K562 (cell line): ENCODE measurements at regions not wholly inside any gene's neighbourhood (a gene's known extent, or its start where the extent isn't known, plus 50 kb on each side); places are given as distances from the start of the nearest gene placed in this dataset.

Experiments used
- ATAC-seq: fragments of 200-7000 bp; cut with Tn5 transposase; 3 replicates; pipeline ENCODE4 v1.9.1; 2020; ENCODE audit warnings: moderate library complexity
- BruUV-seq: library from RNA; stranded (reverse); fragments of 400-500 nt; replicated peaks from 2 replicates; lab custom pipeline; 2021; lab: Mats Ljungman, UMichigan
- CTCF ChIA-PET: fragments of 300-600 bp; formaldehyde crosslinking; extraction: SDS; loops from one replicate; lab custom pipeline; 2021; ENCODE audit warnings: low intra/inter-chr PET ratio; lab: Yijun Ruan, JAX
- POLR2A ChIA-PET: fragments of 300-600, 350-650 bp; sonication (Branson Sonifier 250); formaldehyde crosslinking; extraction: SDS; loops from one replicate; lab custom pipeline; 2021; ENCODE audit warnings: antibody characterized with exemption, inconsistent platforms; lab: Yijun Ruan, JAX
- DNase-seq, 4 experiments: peaks; one replicate each; pipeline versions ENCODE4 v3.0.0 to v3.0.0-alpha.2; 2011 to 2018; ENCODE audit warnings: low spot score in 3 of 4, mixed read lengths in 3 of 4; ENCODE audit errors: extremely low read depth in 1 of 4
- FAIRE-seq: peaks from 2 replicates; lab custom pipeline; 2011; peaks lifted over from hg19 to GRCh38; lab: Jason Lieb, UNC
- H2AFZ ChIP-seq: 2 replicates; pipeline ENCODE4 v1.6.0; 2011; ENCODE audit warnings: low read depth, low read length, control low read depth, inconsistent platforms
- H3K27ac ChIP-seq: fragments of 200-600 bp; 3 replicates; pipeline ENCODE4 v1.8.0; 2011; ENCODE audit warnings: low read depth, mild to moderate bottlenecking, control low read depth, inconsistent platforms, low read length, moderate library complexity, mixed read lengths; ENCODE audit errors: extremely low read depth
- H3K27me3 ChIP-seq, 2 experiments: fragments of 300-600 bp in 1 of 2; 2 replicates in 1 of 2; 3 replicates in 1 of 2; pipeline versions ENCODE4 v1.6.0 to v1.8.0; 2011; ENCODE audit warnings: inconsistent platforms in 2 of 2, low read length in 2 of 2, mild to moderate bottlenecking in 1 of 2, mixed read lengths in 1 of 2, moderate library complexity in 1 of 2; ENCODE audit not compliant: control insufficient read depth in 2 of 2, insufficient read depth in 2 of 2
- H3K36me3 ChIP-seq: fragments of 300-600 bp; 3 replicates; pipeline ENCODE4 v1.8.0; 2011; ENCODE audit warnings: mild to moderate bottlenecking, low read length, inconsistent platforms; ENCODE audit not compliant: control insufficient read depth, insufficient read depth
- H3K4me1 ChIP-seq, 2 experiments: fragments of 200-600 bp in 1 of 2; replicated peaks in 1 of 2; 2 replicates in 1 of 2; 3 replicates in 1 of 2; pipeline versions ENCODE4 v1.5.1 to v1.8.0; 2011; ENCODE audit warnings: inconsistent platforms in 2 of 2, low read length in 2 of 2, mild to moderate bottlenecking in 1 of 2, mixed read lengths in 1 of 2, moderate library complexity in 1 of 2; ENCODE audit not compliant: control insufficient read depth in 2 of 2, insufficient read depth in 2 of 2
- H3K4me2 ChIP-seq: 2 replicates; pipeline ENCODE4 v1.6.1; 2011; ENCODE audit warnings: low read length, control low read depth, inconsistent platforms, mixed read lengths; ENCODE audit not compliant: insufficient read depth
- H3K4me3 ChIP-seq: fragments of 200-600 bp; sonication (generic), shearing (Covaris generic); 2 replicates; pipeline ENCODE4 v1.5.1; 2016; ENCODE audit warnings: control low read depth, inconsistent platforms
- H3K79me2 ChIP-seq: fragments of 200-600 bp; 3 replicates; pipeline ENCODE4 v1.8.0; 2011; ENCODE audit warnings: low read length, inconsistent platforms; ENCODE audit not compliant: control insufficient read depth, insufficient read depth
- H3K9ac ChIP-seq, 2 experiments: 2 replicates each; pipeline versions ENCODE4 v1.6.0 to v1.6.1; 2011; ENCODE audit warnings: low read depth in 2 of 2, low read length in 2 of 2, control low read depth in 1 of 2, inconsistent platforms in 1 of 2, mild to moderate bottlenecking in 1 of 2, mixed read lengths in 1 of 2; ENCODE audit not compliant: insufficient read depth in 1 of 2
- H3K9me1 ChIP-seq: one replicate; pipeline ENCODE4 v1.6.0; 2011; ENCODE audit warnings: inconsistent platforms, mild to moderate bottlenecking, low read length, moderate library complexity; ENCODE audit not compliant: control insufficient read depth, insufficient read depth
- H3K9me3 ChIP-seq: replicated peaks from 2 replicates; pipeline ENCODE4 v1.5.1; 2011; ENCODE audit warnings: low read depth, low read length, inconsistent platforms; ENCODE audit not compliant: control insufficient read depth, insufficient read depth
- H4K20me1 ChIP-seq: replicated peaks from 2 replicates; pipeline ENCODE4 v1.6.1; 2011; ENCODE audit warnings: low read length, inconsistent platforms, mixed read lengths; ENCODE audit not compliant: control insufficient read depth, insufficient read depth
- BRCA1 ChIP-seq, 2 experiments: fragments of 450-650 bp in 1 of 2; sonication (generic) in 1 of 2; formaldehyde crosslinking in 1 of 2; IDR thresholded peaks; 2 replicates each; pipeline versions ENCODE4 v1.5.0 to v1.6.1; 2017 to 2020; ENCODE audit warnings: mild to moderate bottlenecking in 1 of 2, missing genetic modification reagents in 1 of 2
- DNMT1 ChIP-seq: fragments of 450-650 bp; IDR thresholded peaks from 2 replicates; pipeline ENCODE4 v1.6.1; 2016; ENCODE audit warnings: antibody characterized with exemption, mild to moderate bottlenecking
- MCM7 ChIP-seq, 2 experiments: fragments of 450-650 bp; IDR thresholded peaks; 2 replicates each; pipeline ENCODE4 v1.6.1; 2016 to 2018
- U2AF2 ChIP-seq: fragments of 200-400 bp; formaldehyde crosslinking; optimal IDR thresholded peaks from 2 replicates; pipeline ENCODE3; 2017; ENCODE audit warnings: low read depth, mild to moderate bottlenecking, low read length
- ZNF224 ChIP-seq: sonication (generic); formaldehyde crosslinking; IDR thresholded peaks from 2 replicates; pipeline ENCODE4 v1.8.0; 2022; ENCODE audit warnings: mild to moderate bottlenecking, missing genetic modification reagents
- ZNF311 ChIP-seq: fragments of 250-450 bp; sonication (Bioruptor Pico); IDR thresholded peaks from 2 replicates; pipeline ENCODE4 v1.4.0; 2020; ENCODE audit warnings: mild to moderate bottlenecking, moderate library complexity
- ZNF780A ChIP-seq: fragments of 250-450 bp; sonication (Bioruptor Pico); IDR thresholded peaks from 2 replicates; pipeline ENCODE4 v1.5.0; 2021; ENCODE audit warnings: mild to moderate bottlenecking
- WGBS: fragments of 100-300 bp; shearing (Covaris generic); methylation state at CpG from one replicate; pipeline ENCODE4 v1.1.6; 2016; ENCODE audit warnings: low coverage, mixed read lengths; ENCODE audit not compliant: insufficient coverage; ENCODE audit errors: missing lambda C conversion rate; 5-methylcytosine and 5-hydroxymethylcytosine counted together
- in situ Hi-C: fragments of 300-500 bp; cut with MboI; formaldehyde crosslinking; loops from 4 replicates; pipeline ENCODE4 v1.15.0; 2018; ENCODE audit warnings: inconsistent platforms, mixed read lengths
- intact Hi-C: fragments of 100-400 bp; cut with micrococcal nuclease; formaldehyde crosslinking; loops from 2 replicates; pipeline ENCODE4 v1.14.2; 2022
- TF ChIP-seq, protein P1 (sequence below): sonication (generic); formaldehyde crosslinking; IDR thresholded peaks from 2 replicates; pipeline ENCODE4 v1.8.0; 2023; ENCODE audit warnings: mild to moderate bottlenecking, missing genetic modification reagents

DNA sequence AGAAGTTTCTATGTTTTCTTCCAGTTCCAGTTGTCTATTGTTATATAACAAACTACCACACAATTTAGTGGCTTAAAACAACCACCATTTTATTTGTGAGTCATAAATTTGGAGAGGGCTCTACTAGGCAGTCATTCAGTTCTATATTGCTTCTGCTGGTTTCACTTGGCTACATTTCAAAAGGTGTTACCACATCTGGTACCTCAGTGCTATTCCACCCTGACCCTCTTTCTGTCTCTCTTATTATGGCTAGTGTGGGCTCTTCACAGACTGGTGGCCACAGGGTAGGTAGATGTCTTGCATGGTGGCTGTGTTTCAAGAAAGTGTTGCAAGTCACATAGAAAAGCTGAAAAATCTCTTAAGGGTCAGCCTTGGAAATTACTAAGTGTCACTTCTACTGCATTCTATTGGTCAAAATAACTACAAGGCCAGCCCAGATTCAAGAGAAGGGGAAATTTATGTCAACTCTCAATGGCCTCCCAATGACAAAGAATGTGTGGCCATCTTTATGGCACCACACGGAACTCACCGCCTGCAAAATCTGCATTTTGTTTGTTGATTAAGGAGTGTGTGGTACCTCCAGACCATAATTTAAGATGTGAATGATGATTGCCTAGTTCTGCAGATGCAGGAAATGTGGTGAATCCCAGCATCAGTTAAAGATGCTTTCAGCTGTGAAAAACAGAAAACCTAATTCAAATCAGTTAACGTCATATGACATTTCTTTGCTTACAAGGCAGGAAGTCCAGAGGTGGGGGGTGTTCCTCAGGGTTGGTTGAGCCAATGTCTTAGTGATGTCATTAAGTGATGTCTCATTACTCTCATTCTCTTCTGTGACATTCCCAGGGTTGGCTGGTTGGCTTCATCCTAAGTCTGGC lies 105.8 kb upstream of the RASGRP1 start:
- no peak overlapping the region for H3K4me2 ChIP-seq
- ATAC-seq, result no peak
- H3K9ac ChIP-seq, result no peak overlapping the region
- no peaks in the 10 kb centered on the region for H3K79me2 ChIP-seq
- ChIA-PET POLR2A (interaction anchor here (1.0 kb wide), 1 partner anchor 9 kb away, joined by 3 read pairs; no protein-coding TSS in a partner anchor), CTCF (no interaction called here)
- no peaks in the 10 kb centered on the region for H3K36me3 ChIP-seq
- no peak for FAIRE-seq
- BruUV-seq, result no TSS peak
- no peaks in the 10 kb centered on the region for H3K4me1 ChIP-seq
- DNase-seq, result no peak
- intact Hi-C loops, result no loop called here
- H3K9me3 ChIP-seq, result no peaks in the 10 kb centered on the region
- 3% methylated on average over 3 of the region's 3 CpGs for WGBS
- H3K27ac ChIP-seq, result no peak overlapping the region
- no peak overlapping the region for H2AFZ ChIP-seq
- H3K27me3 ChIP-seq, result peaks cover 13 to 23% of the 10 kb centered on the region in 2 experiments
- no peak overlapping the region for H3K4me3 ChIP-seq
- TF ChIP-seq U2AF2 (no peak), ZNF224 (CRISPR knock-in tag) (no peak), BRCA1 (IDR thresholded peaks at IDR 0.05) (no peak), BRCA1 (CRISPR knock-in tag; IDR thresholded peaks at IDR 0.05) (no peak), ZNF780A (CRISPR knock-in tag) (no peak), DNMT1 (no peak), MCM7 (IDR thresholded peaks at IDR 0.05) (no peak), ZNF311 (CRISPR knock-in tag) (no peak)
- TF ChIP-seq, protein P1, sequence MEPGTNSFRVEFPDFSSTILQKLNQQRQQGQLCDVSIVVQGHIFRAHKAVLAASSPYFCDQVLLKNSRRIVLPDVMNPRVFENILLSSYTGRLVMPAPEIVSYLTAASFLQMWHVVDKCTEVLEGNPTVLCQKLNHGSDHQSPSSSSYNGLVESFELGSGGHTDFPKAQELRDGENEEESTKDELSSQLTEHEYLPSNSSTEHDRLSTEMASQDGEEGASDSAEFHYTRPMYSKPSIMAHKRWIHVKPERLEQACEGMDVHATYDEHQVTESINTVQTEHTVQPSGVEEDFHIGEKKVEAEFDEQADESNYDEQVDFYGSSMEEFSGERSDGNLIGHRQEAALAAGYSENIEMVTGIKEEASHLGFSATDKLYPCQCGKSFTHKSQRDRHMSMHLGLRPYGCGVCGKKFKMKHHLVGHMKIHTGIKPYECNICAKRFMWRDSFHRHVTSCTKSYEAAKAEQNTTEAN (CRISPR knock-in tag), result no peak
- no peaks in the 10 kb centered on the region for H3K9me1 ChIP-seq
- H4K20me1 ChIP-seq, result no peaks in the 10 kb centered on the region
- in situ Hi-C loops, result no loop called here
